ENCODE measurements at regions not wholly inside any gene's neighbourhood (a gene's known extent, or its start where the extent isn't known, plus 50 kb on each side); places are given as distances from the start of the nearest gene placed in this dataset.

- Histone ChIP-seq H3K36me3 (replicated peaks; ENCODE audit: low read depth, low read length) (peaks cover 8% of the 10 kb centered on the region), H3K9me3 (ENCODE audit: insufficient read depth, low read length) (no peaks in the 10 kb centered on the region), H3K27me3 (ENCODE audit: low read depth, low read length) (no peaks in the 10 kb centered on the region), H4K20me1 (ENCODE audit: insufficient read depth, low read length) (no peaks in the 10 kb centered on the region), H3K4me1 (ENCODE audit: low read length) (peaks cover 42% of the 10 kb centered on the region), H3K9ac (ENCODE audit: low read length) (no peak overlapping the region), H2AFZ (ENCODE audit: low read depth, low read length) (no peak overlapping the region), H3K27ac (ENCODE audit: low read length) (no peak overlapping the region), H3K79me2 (ENCODE audit: low read length) (no peaks in the 10 kb centered on the region), H3K4me2 (ENCODE audit: low read length) (no peak overlapping the region), H3K4me3 (ENCODE audit: low read length) (no peak overlapping the region)
- TF ChIP-seq EZH2phosphoT487 (IDR thresholded peaks at IDR 0.05; ENCODE audit: low read depth) (no peak), CTCF (IDR thresholded peaks at IDR 0.05; ENCODE audit: low read depth, low read length) (no peak)
Observed at GRCh38 chr1:173294843-173295242, 87.7 kb upstream of the TNFSF4 start.

- Histone ChIP-seq H3K79me2 (ENCODE audit: low read length) (no peaks in the 10 kb centered on the region), H3K36me3 (replicated peaks; ENCODE audit: low read depth, low read length) (peaks cover 8% of the 10 kb centered on the region), H3K27me3 (ENCODE audit: low read depth, low read length) (no peaks in the 10 kb centered on the region), H3K4me3 (ENCODE audit: low read length) (no peak overlapping the region), H2AFZ (ENCODE audit: low read depth, low read length) (no peak overlapping the region), H3K4me1 (ENCODE audit: low read length) (peaks cover 48% of the 10 kb centered on the region), H3K9me3 (ENCODE audit: insufficient read depth, low read length) (no peaks in the 10 kb centered on the region), H3K9ac (ENCODE audit: low read length) (no peak overlapping the region), H4K20me1 (ENCODE audit: insufficient read depth, low read length) (no peaks in the 10 kb centered on the region), H3K4me2 (ENCODE audit: low read length) (no peak overlapping the region), H3K27ac (ENCODE audit: low read length) (no peak overlapping the region)
- TF ChIP-seq CTCF (IDR thresholded peaks at IDR 0.05; ENCODE audit: low read depth, low read length), result no peak
- no peak for TF ChIP-seq EZH2phosphoT487 (IDR thresholded peaks at IDR 0.05; ENCODE audit: low read depth)
Observed at GRCh38 chr1:173295391-173295790, 88.3 kb upstream of the TNFSF4 start.

DNA sequence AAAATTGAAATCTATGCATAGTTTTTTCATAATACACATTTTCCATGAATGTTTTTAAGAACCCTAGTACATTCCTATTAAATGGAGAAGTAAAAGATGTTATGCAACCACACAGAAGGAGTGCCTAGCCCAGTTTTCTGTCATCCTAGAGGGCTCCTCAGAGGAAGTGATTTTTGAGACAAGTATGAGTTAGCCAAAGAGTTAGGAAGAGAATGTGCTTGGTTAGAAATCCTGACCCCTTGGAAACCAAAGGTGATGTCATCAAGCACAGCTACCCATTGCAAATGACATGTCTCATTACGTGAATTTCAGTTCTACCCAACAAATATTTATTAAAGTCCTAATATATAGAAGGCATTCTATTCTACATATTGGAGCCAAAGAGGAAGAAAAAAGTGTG, 88.9 kb upstream of the TNFSF4 start:
- no peak overlapping the region for H3K9ac ChIP-seq (ENCODE audit: low read length)
- H3K27me3 ChIP-seq (ENCODE audit: low read depth, low read length), result no peaks in the 10 kb centered on the region
- no peaks in the 10 kb centered on the region for H3K79me2 ChIP-seq (ENCODE audit: low read length)
- H3K4me3 ChIP-seq (ENCODE audit: low read length), result no peak overlapping the region
- H3K9me3 ChIP-seq (ENCODE audit: insufficient read depth, low read length), result no peaks in the 10 kb centered on the region
- TF ChIP-seq CTCF (IDR thresholded peaks at IDR 0.05; ENCODE audit: low read depth, low read length) (no peak), EZH2phosphoT487 (IDR thresholded peaks at IDR 0.05; ENCODE audit: low read depth) (no peak)
- no peaks in the 10 kb centered on the region for H4K20me1 ChIP-seq (ENCODE audit: insufficient read depth, low read length)
- peak overlapping the region; percentile 15 for H3K4me2 ChIP-seq (ENCODE audit: low read length)
- peaks cover 52% of the 10 kb centered on the region for H3K4me1 ChIP-seq (ENCODE audit: low read length)
- no peak overlapping the region for H2AFZ ChIP-seq (ENCODE audit: low read depth, low read length)
- H3K27ac ChIP-seq (ENCODE audit: low read length), result 0 out of 2 replicates have a peak overlapping the region, but pooled peaks have one; percentile 3
- peaks cover 8% of the 10 kb centered on the region for H3K36me3 ChIP-seq (replicated peaks; ENCODE audit: low read depth, low read length)

DNA sequence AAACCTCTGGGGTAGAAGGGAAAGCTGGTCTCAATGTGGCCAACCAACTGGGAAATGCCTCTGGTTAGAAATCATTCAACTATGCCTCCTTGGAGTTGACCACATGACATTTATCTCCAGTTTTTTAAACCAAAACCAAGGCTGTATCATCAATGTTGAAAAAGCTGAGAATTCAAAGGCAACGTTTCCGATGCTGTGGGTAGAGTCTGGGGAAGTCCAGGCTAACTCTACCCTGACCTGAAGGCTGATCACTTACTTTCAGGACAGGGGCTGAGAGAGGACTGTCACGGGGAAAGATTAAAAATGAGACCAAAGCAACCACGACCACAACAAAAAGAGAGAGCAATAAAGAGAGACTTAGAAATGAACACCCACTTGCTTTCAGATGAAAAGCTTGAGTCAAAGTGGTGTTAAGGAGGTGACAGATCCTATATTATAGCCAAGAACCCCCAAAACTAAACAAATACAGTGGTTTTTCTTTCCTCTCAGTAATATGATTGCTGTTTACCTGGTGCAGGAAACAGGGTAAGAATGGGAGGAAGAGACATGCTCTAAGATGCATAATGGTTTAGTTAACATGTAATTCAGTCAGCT, 90.8 kb upstream of the TNFSF4 start:
- H3K9ac ChIP-seq (ENCODE audit: low read length), result peak overlapping the region; percentile 18; the same call in 1 of the 2 replicates
- no peaks in the 10 kb centered on the region for H3K9me3 ChIP-seq (ENCODE audit: insufficient read depth, low read length)
- H3K27me3 ChIP-seq (ENCODE audit: low read depth, low read length), result no peaks in the 10 kb centered on the region
- 0 out of 2 replicates have a peak overlapping the region, but pooled peaks have one; percentile 26 for H2AFZ ChIP-seq (ENCODE audit: low read depth, low read length)
- H3K36me3 ChIP-seq (replicated peaks; ENCODE audit: low read depth, low read length), result peaks cover 8% of the 10 kb centered on the region
- H3K4me1 ChIP-seq (ENCODE audit: low read length), result peaks cover 52% of the 10 kb centered on the region
- H3K27ac ChIP-seq (ENCODE audit: low read length), result peak overlapping the region; percentile 57
- H3K4me3 ChIP-seq (ENCODE audit: low read length), result peak overlapping the region; percentile 28
- no peaks in the 10 kb centered on the region for H4K20me1 ChIP-seq (ENCODE audit: insufficient read depth, low read length)
- peak overlapping the region; percentile 46 for H3K4me2 ChIP-seq (ENCODE audit: low read length)
- no peaks in the 10 kb centered on the region for H3K79me2 ChIP-seq (ENCODE audit: low read length)
- TF ChIP-seq CTCF (IDR thresholded peaks at IDR 0.05; ENCODE audit: low read depth, low read length) (no peak), EZH2phosphoT487 (IDR thresholded peaks at IDR 0.05; ENCODE audit: low read depth) (no peak)
